CD4-positive, alpha-beta T cell (primary cell): ENCODE measurements at regions not wholly inside any gene's neighbourhood (a gene's known extent, or its start where the extent isn't known, plus 50 kb on each side); places are given as distances from the start of the nearest gene placed in this dataset.

Source experiments
- ATAC-seq: fragments of 200-7000 bp; cut with Tn5 transposase; one replicate; pipeline ENCODE4 v1.10.0; 2022; ENCODE audit warnings: mild to moderate bottlenecking; ENCODE audit not compliant: poor library complexity
- CTCF ChIA-PET: fragments of 350-600 bp; sonication (Branson Sonifier 250); formaldehyde crosslinking; loops from one replicate; lab custom pipeline; 2021; ENCODE audit warnings: antibody characterized with exemption, inconsistent platforms; lab: Charles Lee
- POLR2A ChIA-PET: fragments of 350-600 bp; sonication (Branson Sonifier 250); formaldehyde crosslinking; loops from one replicate; lab custom pipeline; 2021; ENCODE audit warnings: antibody characterized with exemption, inconsistent platforms; lab: Charles Lee
- DNase-seq, 14 experiments: peaks; one replicate each; pipeline ENCODE4 v3.0.0-alpha.2; 2013 to 2020; ENCODE audit warnings: mixed read lengths in 2 of 14
- H3K27ac ChIP-seq, 2 donors: one replicate each; pipeline versions ENCODE4 v1.5.1 to v1.7.0; 2013; ENCODE audit warnings: low read length in 2 of 2, low read depth in 1 of 2, mild to moderate bottlenecking in 1 of 2
- H3K27me3 ChIP-seq, 2 experiments: 1 replicate in 1 of 2; 2 replicates in 1 of 2; pipeline versions ENCODE4 v1.6.1 to v1.7.0; 2013; ENCODE audit warnings: low read length in 2 of 2, control low read depth in 1 of 2, mild to moderate bottlenecking in 1 of 2, moderate library complexity in 1 of 2; ENCODE audit not compliant: insufficient read depth in 2 of 2, control insufficient read depth in 1 of 2
- H3K36me3 ChIP-seq: one replicate; pipeline ENCODE4 v1.6.1; 2013; ENCODE audit warnings: low read length, control low read depth; ENCODE audit not compliant: insufficient read depth
- H3K4me1 ChIP-seq: one replicate; pipeline ENCODE4 v1.6.1; 2013; ENCODE audit warnings: low read length, control low read depth; ENCODE audit not compliant: insufficient read depth
- H3K4me3 ChIP-seq: one replicate; pipeline ENCODE4 v1.5.1; 2013; ENCODE audit warnings: mild to moderate bottlenecking, low read length, moderate library complexity
- H3K9me3 ChIP-seq, 2 experiments: 1 replicate in 1 of 2; 2 replicates in 1 of 2; pipeline versions ENCODE4 v1.6.1 to v1.7.0; 2013; ENCODE audit warnings: low read length in 2 of 2, mild to moderate bottlenecking in 2 of 2, control low read depth in 1 of 2, moderate library complexity in 1 of 2; ENCODE audit not compliant: control insufficient read depth in 1 of 2, insufficient read depth in 1 of 2
- H3K27ac Mint-ChIP-seq: one replicate; pipeline ENCODE4 v1.8.0; 2020; ENCODE audit warnings: mixed read lengths
- H3K27me3 Mint-ChIP-seq: one replicate; pipeline ENCODE4 v1.8.0; 2021; ENCODE audit warnings: mixed read lengths
- H3K36me3 Mint-ChIP-seq: one replicate; pipeline ENCODE4 v1.8.0; 2021; ENCODE audit warnings: low read depth, mixed read lengths
- H3K4me1 Mint-ChIP-seq: one replicate; pipeline ENCODE4 v1.8.0; 2021; ENCODE audit warnings: low read depth, mixed read lengths
- H3K4me3 Mint-ChIP-seq: one replicate; pipeline ENCODE4 v1.8.0; 2020; ENCODE audit warnings: mild to moderate bottlenecking, mixed read lengths
- H3K9me3 Mint-ChIP-seq: one replicate; pipeline ENCODE4 v1.8.0; 2020; ENCODE audit warnings: mixed read lengths
- CTCF ChIP-seq: fragments of 200-600 bp; IDR thresholded peaks from one replicate; pipeline ENCODE4 v1.8.0; 2022; ENCODE audit warnings: antibody characterized with exemption, mild to moderate bottlenecking
- intact Hi-C, 2 experiments: fragments of 100-400 bp; cut with DNase I in 1 of 2; cut with micrococcal nuclease in 1 of 2; formaldehyde crosslinking; loops; one replicate each; pipeline versions ENCODE4 v1.15.1 to v1.9.0; 2023 to 2025; cut with DNase I, micrococcal nuclease

DNA sequence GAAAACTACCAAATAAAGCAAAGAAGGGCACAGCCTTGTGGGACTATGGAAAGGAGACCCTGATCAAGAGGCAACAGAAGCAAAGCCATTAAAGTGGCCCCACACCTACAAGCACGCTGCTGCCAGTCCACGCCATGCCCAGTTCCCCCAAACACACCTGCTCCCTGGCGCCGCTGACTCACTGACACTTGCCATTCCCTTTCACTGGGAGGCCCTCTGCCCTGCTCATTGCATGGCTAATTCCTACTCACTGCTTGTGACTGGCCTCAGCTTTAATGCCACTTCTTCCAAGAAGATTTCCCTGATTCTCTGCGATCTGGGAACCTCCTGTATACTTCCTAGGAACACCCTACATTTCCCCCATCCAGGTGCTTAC is 71.2 kb upstream of the TAF1L start:
- DNase-seq = no peak
- Mint-ChIP-seq H3K4me3 (no peak overlapping the region), H3K36me3 (no peaks in the 10 kb centered on the region), H3K4me1 (no peaks in the 10 kb centered on the region), H3K27me3 (peaks cover 13% of the 10 kb centered on the region), H3K9me3 (peaks cover 4% of the 10 kb centered on the region), H3K27ac (no peak overlapping the region)
- no peaks in the 10 kb centered on the region for H3K4me1 ChIP-seq
- H3K36me3 ChIP-seq = no peaks in the 10 kb centered on the region
- H3K9me3 ChIP-seq = no peaks in the 10 kb centered on the region
- ChIA-PET POLR2A (no interaction called here), CTCF (interaction anchor here (1.1 kb wide), 1 partner anchor 15 kb away, joined by 3 read pairs; no protein-coding TSS in a partner anchor)
- ATAC-seq = no peak
- H3K27me3 ChIP-seq = no peaks in the 10 kb centered on the region
- intact Hi-C loops = no loop called here
- no peak overlapping the region for H3K27ac ChIP-seq
- H3K4me3 ChIP-seq = no peak overlapping the region
- no peak for TF ChIP-seq CTCF

DNA sequence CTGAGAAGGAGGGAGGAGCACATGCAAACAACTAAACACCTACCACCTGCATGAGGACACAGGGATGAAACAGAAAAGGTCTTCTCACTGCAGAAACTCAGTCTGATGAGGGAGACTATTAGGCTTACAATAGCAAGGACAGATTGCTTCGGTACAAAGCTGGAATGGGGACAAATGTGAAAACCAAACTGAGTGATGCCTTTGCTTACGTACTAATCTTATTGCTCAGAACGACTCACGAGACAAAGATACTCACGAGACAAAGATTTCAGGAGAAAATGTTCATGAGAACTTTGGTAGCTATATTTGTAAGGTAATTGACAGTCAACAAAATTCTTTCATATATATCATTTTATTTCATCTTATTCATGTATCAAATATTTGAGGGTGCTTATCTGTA is 71.9 kb upstream of the TAF1L start:
- H3K4me1 Mint-ChIP-seq = no peaks in the 10 kb centered on the region
- CTCF ChIA-PET = interaction anchor here (1.1 kb wide), 1 partner anchor 16 kb away, joined by 3 read pairs; no protein-coding TSS in a partner anchor
- DNase-seq (no peak), ATAC-seq (no peak)
- Histone ChIP-seq H3K27ac (no peak overlapping the region), H3K4me3 (no peak overlapping the region), H3K9me3 (no peaks in the 10 kb centered on the region), H3K4me1 (no peaks in the 10 kb centered on the region), H3K36me3 (no peaks in the 10 kb centered on the region), H3K27me3 (no peaks in the 10 kb centered on the region)
- no peak overlapping the region for H3K27ac Mint-ChIP-seq
- H3K9me3 Mint-ChIP-seq = peaks cover 4% of the 10 kb centered on the region
- intact Hi-C loops = no loop called here
- H3K36me3 Mint-ChIP-seq = no peaks in the 10 kb centered on the region
- POLR2A ChIA-PET = no interaction called here
- no peak for TF ChIP-seq CTCF
- H3K4me3 Mint-ChIP-seq = no peak overlapping the region
- peaks cover 13% of the 10 kb centered on the region for H3K27me3 Mint-ChIP-seq

DNA sequence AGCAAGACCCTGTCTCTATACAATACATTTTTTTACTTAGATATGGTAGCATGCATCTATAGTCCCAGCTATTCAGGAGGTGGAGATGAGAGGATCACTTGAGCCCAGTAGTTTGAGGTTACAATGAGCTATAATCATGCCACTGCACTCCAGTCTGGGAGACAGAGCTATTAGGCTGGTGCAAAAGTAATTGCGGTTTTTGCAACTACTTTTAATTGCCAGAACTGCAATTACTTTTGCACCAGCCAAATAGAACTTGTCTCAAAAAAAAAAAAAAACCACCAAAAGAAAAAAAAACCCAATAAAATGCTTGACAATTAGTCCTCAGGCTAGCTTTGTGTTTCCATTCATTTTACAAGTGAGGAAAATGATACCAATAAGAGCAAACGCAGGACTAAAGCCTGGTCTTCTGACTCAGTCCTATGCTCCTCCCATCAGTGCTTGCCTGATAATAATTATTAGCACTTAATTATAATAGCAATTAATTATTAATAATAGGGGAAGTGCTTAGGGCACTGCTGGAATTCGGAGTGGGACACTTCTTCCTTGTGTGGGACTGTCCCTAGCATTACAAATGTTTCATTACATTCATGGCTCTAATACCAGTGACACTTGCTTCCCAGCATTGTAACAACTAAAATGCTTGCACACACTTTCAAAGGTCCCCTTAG is 73.1 kb upstream of the TAF1L start:
- no peaks in the 10 kb centered on the region for H3K27me3 ChIP-seq
- Mint-ChIP-seq H3K4me3 (no peak overlapping the region), H3K9me3 (peaks cover 4% of the 10 kb centered on the region), H3K4me1 (no peaks in the 10 kb centered on the region), H3K27ac (no peak overlapping the region), H3K36me3 (no peaks in the 10 kb centered on the region), H3K27me3 (peaks cover 13% of the 10 kb centered on the region)
- H3K4me1 ChIP-seq = no peaks in the 10 kb centered on the region
- H3K27ac ChIP-seq = no peak overlapping the region
- H3K4me3 ChIP-seq = no peak overlapping the region
- ChIA-PET POLR2A (no interaction called here), CTCF (no interaction called here)
- intact Hi-C loops = no loop called here
- ATAC-seq (no peak), DNase-seq (no peak)
- H3K9me3 ChIP-seq = no peaks in the 10 kb centered on the region
- no peaks in the 10 kb centered on the region for H3K36me3 ChIP-seq
- no peak for TF ChIP-seq CTCF
